ENCODE measurements at regions not wholly inside any gene's neighbourhood (a gene's known extent, or its start where the extent isn't known, plus 50 kb on each side); places are given as distances from the start of the nearest gene placed in this dataset.

- no peak for DNase-seq (ENCODE audit: low spot score)
- TF ChIP-seq, protein P1, sequence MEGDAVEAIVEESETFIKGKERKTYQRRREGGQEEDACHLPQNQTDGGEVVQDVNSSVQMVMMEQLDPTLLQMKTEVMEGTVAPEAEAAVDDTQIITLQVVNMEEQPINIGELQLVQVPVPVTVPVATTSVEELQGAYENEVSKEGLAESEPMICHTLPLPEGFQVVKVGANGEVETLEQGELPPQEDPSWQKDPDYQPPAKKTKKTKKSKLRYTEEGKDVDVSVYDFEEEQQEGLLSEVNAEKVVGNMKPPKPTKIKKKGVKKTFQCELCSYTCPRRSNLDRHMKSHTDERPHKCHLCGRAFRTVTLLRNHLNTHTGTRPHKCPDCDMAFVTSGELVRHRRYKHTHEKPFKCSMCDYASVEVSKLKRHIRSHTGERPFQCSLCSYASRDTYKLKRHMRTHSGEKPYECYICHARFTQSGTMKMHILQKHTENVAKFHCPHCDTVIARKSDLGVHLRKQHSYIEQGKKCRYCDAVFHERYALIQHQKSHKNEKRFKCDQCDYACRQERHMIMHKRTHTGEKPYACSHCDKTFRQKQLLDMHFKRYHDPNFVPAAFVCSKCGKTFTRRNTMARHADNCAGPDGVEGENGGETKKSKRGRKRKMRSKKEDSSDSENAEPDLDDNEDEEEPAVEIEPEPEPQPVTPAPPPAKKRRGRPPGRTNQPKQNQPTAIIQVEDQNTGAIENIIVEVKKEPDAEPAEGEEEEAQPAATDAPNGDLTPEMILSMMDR (IDR thresholded peaks at IDR 0.05; ENCODE audit: borderline replicate concordance, control extremely low read depth, extremely low read depth, insufficient read depth, missing control alignments): no peak
- in situ Hi-C loops (cut with MboI; ENCODE audit: low sequenced_read_pairs, unreplicated experiment): no loop called here
Measured at GRCh38 chr21:36646645-36647044, 52.3 kb upstream of the SIM2 start.

DNA sequence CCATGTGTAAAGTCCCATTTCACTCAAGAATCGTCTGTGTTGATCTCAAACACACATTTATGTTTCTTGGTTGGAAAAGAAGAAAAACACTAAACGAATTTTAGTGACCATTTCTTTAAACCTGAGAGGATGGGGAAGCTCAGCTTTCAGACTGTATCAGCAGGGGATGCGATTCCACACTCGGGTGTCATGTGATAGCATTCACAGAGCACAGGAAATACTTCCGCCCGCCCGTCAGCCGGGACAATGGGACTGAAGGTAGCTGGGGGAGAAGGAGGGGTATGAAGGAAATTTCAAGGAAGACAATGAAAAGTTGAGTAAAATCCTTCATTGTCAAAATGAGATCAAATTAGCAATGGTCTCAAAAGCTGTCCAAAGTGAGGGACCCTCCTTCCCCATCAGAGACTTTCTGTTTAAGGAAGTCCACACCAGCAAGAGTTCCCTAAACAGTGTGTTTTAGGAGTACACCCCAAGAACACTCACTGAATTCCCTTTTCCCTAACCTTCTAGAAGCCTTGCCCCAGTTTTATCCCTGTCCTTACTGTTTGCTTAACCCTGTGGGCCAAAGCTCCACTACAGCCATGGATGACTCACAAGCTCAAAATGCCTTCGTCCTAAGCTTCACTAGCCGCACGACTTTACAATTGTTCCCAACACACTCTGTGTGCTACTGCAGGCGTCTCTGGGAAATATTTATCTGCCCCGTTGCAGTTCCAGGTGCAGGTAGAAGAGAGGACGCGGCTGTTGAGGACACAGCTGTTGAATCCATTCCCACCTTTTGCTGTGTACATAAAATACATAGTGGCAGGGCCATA is 51.4 kb upstream of the SIM2 start:
- TF ChIP-seq, protein P1 (IDR thresholded peaks at IDR 0.05; ENCODE audit: borderline replicate concordance, control extremely low read depth, extremely low read depth, insufficient read depth, missing control alignments): no peak
- in situ Hi-C loops (cut with MboI; ENCODE audit: low sequenced_read_pairs, unreplicated experiment): no loop called here
- no peak for DNase-seq (ENCODE audit: low spot score)

Data from GM13976 (cell line).